22Rv1 (cell line): ENCODE measurements at regions not wholly inside any gene's neighbourhood (a gene's known extent, or its start where the extent isn't known, plus 50 kb on each side); places are given as distances from the start of the nearest gene placed in this dataset.

Source experiments
- ZFX ChIP-seq: fragments of 450-650 bp; IDR thresholded peaks from 2 replicates; pipeline ENCODE4 v1.6.1; 2017; ENCODE audit warnings: antibody characterized with exemption, borderline replicate concordance
- TF ChIP-seq, protein P1 (sequence below): fragments of 450-650 bp; IDR thresholded peaks from 2 replicates; pipeline ENCODE4 v1.5.1; 2017; ENCODE audit warnings: mild to moderate bottlenecking

DNA sequence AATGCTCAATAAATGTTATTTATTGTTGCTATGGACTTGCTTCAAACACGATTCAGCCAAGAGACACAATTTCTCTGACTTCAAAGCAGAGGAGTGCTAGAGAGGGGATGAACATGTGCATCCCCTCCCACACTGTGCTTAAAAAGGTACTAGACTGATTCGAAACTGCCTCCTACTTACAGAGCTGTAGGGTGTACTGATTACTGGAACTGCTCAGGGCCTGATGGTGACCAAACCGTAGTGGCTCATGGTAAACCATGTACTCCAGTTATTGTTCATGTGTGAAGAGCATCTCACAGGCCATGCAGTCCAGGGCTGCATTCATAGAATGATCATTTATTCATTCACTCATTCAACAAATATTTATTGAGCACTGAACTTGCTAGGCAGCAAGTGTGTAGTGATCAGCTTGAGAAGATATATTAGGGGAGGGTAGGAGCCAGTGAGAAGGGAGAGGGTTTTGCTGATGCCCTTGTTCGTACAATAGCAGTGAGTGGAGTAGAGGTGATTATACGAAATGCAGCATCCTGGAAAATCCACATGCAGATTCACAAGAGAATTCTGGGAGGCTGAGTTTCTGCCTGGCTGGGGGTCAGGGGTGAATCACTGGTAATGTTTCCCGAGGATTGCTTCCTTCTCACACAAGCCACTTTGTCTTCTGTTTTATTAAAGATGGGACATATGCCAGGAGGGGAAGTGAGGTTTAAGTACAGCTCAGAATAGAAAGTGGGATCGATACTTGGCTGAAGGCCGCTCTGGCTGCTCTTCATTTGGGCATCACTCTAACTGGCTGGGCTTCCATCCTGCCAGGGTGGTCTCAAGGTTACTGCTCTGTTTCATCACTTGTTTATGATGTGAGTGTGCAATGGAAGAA, 245.4 kb downstream of the RAD51AP2 start:
- TF ChIP-seq, protein P1, sequence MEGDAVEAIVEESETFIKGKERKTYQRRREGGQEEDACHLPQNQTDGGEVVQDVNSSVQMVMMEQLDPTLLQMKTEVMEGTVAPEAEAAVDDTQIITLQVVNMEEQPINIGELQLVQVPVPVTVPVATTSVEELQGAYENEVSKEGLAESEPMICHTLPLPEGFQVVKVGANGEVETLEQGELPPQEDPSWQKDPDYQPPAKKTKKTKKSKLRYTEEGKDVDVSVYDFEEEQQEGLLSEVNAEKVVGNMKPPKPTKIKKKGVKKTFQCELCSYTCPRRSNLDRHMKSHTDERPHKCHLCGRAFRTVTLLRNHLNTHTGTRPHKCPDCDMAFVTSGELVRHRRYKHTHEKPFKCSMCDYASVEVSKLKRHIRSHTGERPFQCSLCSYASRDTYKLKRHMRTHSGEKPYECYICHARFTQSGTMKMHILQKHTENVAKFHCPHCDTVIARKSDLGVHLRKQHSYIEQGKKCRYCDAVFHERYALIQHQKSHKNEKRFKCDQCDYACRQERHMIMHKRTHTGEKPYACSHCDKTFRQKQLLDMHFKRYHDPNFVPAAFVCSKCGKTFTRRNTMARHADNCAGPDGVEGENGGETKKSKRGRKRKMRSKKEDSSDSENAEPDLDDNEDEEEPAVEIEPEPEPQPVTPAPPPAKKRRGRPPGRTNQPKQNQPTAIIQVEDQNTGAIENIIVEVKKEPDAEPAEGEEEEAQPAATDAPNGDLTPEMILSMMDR: no peak
- TF ChIP-seq ZFX: no peak
